ENCODE measurements at regions not wholly inside any gene's neighbourhood (a gene's known extent, or its start where the extent isn't known, plus 50 kb on each side); places are given as distances from the start of the nearest gene placed in this dataset.

- DNase-seq = no peak
Measured at GRCh38 chr9:1713841-1714240, 301.3 kb upstream of the SMARCA2 start.

- no peak for DNase-seq
Measured at GRCh38 chr9:1717882-1718281, 297.3 kb upstream of the SMARCA2 start.

DNA sequence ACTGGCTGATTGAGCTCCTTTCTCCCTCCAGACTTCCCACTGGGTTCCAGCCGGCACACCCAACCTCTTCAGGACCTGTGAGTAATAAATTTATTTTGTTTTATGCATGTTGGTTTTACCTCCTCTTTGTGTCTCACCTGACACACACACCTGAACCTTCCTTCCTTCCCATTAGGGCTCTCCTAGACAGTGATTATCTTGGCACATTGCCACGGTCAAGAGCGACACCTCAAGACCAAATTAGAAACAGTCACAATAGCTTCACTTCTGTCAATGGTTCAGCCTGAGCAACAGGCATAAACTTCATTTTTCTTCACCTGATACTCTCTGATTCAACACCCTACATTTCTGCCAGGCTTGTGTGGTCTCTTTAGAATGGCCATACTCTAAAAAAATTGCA lies 296.3 kb upstream of the SMARCA2 start:
- no peak for DNase-seq

GRCh38 chr9:1721196-1721595 lies 294.0 kb upstream of the SMARCA2 start:
- DNase-seq = no peak

- DNase-seq = no peak
Measured at GRCh38 chr9:1722404-1722803, 292.7 kb upstream of the SMARCA2 start.

DNA sequence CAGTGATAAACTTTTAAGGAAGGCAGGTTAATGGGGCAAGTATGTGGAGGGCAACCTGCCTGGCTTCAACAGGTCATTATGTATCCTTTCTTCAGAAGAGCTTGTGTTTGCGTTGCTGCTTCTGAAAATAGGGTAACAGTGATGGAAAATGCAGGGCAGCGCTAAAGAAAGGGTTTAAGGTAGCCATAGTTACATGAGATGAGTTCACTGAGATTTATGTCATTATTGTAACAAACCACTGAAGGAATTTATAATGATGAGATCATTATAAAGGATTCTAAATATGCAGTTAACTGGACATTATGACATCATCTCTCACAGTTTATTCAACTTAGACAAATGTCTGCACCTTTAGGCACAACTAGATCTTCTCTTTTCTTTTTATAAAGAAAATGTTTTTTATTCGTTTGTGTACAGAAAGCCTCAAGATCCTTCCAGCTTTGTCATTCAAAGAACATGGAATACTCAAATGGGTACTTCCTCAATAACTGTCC lies 291.6 kb upstream of the SMARCA2 start:
- DNase-seq = no peak

- no peak for DNase-seq
Measured at GRCh38 chr9:1726993-1727759, 288.0 kb upstream of the SMARCA2 start.

- DNase-seq = no peak
Measured at GRCh38 chr9:1729631-1730030, 285.5 kb upstream of the SMARCA2 start.

DNA sequence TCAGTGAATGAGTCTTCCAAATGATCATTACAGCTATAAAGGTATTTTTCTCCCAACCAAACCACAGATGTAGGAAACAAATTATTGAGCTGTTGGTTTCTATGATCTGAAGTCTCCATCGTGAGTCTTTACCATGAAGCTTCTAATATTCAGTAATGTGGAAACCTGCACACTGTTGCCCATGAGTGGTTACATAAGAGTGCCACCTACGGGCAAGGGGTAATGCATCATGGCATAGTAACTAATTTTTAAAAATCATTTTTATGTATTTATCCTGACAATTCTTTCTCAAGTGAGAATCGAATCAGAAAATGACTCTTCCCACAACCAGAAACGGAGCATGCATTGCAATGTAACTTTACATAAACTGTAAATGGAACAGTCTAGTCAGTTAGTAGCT lies 282.5 kb upstream of the SMARCA2 start:
- DNase-seq = no peak

GRCh38 chr9:1738511-1739100 lies 276.5 kb upstream of the SMARCA2 start:
- no peak for DNase-seq

- no peak for DNase-seq
Measured at GRCh38 chr9:1743121-1743960, 271.8 kb upstream of the SMARCA2 start.

GRCh38 chr9:1745980-1746379 lies 269.2 kb upstream of the SMARCA2 start:
- no peak for DNase-seq

- no peak for DNase-seq
Measured at GRCh38 chr9:1747417-1747967, 267.7 kb upstream of the SMARCA2 start.

- DNase-seq = no peak
Measured at GRCh38 chr9:1748407-1748806, 266.7 kb upstream of the SMARCA2 start.

DNA sequence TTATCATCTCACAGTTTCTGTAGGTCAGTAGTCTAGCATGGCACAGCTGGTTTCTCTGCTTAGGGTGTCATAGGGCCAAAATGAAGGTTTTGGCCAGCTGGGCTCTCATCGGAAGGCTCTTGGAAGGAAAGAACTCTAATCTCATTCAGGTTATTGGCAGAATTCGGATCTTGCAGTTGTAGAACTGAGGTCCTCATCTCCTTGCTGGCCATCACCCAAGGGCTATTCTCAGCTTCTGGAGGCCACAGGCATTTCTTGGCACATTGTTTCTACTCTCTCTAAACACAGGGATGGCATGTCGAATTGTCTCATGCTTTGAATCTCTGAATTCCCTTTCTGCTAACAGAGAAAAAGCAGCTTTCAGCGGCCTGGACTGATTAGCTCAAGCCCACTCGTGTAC lies 258.0 kb upstream of the SMARCA2 start:
- DNase-seq = no peak

DNA sequence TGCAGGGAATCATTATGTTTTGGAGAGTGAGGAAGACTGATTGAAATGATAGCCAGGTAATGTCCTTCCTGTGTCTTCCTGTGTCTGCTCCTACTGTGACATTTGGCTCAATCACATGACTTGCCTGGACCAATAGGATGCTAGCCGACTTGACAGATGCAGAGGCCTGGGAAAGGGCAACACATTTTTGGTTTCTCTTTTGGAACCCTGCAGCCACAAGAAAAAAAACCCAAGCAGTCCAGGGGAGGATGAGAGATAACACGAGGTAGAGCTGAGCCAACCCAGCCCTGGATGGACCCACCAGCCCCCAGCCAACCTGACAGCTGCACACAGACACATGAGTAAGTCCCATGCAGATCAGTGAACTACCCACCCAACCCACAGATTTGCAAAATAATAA lies 256.1 kb upstream of the SMARCA2 start:
- DNase-seq = no peak

GRCh38 chr9:1759771-1760300 lies 255.3 kb upstream of the SMARCA2 start:
- no peak for DNase-seq

- DNase-seq = no peak
Measured at GRCh38 chr9:1761807-1762206, 253.3 kb upstream of the SMARCA2 start.

GRCh38 chr9:1766042-1766441 lies 249.1 kb upstream of the SMARCA2 start:
- DNase-seq = no peak

- DNase-seq = no peak
Measured at GRCh38 chr9:1768561-1768960, 246.6 kb upstream of the SMARCA2 start.

DNA sequence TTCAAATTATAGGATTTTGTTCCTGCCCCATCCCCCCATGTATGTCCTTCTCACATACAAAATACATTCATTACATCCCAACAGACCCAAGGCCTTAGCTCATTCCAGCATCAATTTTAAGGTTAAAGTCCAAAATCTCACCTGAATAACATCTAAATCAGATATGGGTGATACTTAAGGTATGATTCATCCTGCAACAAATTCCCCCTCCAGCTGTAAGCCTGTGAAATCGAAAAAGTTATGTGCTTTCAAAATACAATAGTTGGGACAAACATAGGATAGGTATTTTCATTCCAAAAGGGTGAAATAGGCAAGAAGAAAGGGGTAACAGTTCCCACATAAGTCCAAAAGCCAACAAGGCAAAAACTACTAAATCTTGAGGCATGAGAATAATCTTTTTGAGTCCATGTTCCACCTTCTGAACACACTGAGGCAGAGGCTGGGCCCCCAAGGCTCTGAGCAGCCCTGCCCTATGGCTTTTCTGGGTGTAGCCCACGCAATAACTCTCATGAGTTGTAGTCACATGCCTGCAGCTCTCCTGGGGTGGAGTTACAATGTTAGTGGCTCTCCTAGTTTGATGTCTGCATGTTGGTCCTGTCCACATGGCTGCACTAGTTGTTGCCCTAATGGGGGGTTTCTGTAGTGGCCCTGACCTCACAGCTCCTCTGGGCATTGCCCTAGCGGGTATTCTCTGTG lies 243.9 kb upstream of the SMARCA2 start:
- DNase-seq = no peak

DNA sequence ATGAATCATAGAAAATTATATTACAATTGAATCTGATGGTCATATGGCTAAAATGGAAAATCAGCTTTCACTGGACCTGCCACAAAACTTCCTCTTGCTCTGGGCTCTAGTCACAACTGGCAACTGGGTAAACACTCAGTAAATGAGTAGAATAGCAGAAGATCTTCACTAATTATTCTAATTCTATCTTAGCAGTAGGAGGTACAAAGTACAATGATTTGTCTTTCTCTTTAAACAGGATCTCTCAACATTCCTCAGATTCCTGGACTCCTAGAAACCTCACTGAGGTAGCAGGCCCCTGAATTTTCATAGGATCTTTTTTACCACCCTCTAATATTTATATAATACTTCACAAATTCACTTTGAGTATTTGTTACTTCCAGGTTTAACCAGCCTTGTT lies 239.9 kb upstream of the SMARCA2 start:
- DNase-seq = no peak

DNA sequence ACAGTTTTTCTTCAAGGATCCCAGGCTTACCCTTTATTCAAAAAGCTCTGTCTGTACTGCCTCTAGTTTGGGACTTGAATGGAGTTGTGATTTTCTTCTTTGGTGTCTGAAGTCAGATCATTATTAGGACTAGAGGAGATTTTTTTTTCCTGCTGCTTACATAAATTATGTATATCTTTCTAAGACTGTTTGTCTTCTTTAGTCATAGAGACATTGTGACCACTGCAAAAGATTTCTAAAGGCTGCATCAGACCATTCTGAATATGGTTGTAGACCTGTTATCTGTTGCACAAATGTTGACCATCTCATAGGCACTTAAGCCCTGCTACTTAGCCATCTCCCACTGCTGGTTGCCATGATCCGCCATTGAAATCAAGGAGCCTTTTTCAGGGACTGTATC lies 238.5 kb upstream of the SMARCA2 start:
- DNase-seq = no peak

All from suppressor macrophage treated with lipopolysaccharide for 4 hours (primary cell).